ENCODE measurements at regions not wholly inside any gene's neighbourhood (a gene's known extent, or its start where the extent isn't known, plus 50 kb on each side); places are given as distances from the start of the nearest gene placed in this dataset.

DNA sequence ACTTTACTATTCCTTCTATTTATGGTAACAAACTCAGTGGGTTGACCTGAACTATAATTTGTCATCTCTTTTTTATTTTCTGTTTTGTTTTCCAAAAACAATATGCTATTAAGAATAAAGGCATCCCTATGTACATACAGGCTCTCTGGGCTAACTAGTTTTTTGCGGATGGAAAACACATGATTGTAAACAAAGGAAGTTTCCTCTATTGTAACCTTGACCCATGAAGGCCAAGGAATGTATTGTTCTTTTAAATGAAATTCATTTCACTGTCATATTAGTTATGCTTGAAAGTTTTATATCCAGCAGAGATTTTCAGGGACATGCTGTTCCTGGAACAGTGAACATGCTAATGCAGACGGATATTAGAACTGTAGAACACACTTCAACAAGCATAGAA is 705.0 kb upstream of the SEL1L start:
- TF ChIP-seq JUND (IDR thresholded peaks at IDR 0.05; ENCODE audit: low read depth) = no peak
- no peak for DNase-seq (ENCODE audit: low read depth in 1 of 2, low spot score in 1 of 2)
- in situ Hi-C loops (cut with HindIII; ENCODE audit: low pct_unique_long_range_greater_than_20kb, low sequenced_read_pairs) = no loop called here

DNA sequence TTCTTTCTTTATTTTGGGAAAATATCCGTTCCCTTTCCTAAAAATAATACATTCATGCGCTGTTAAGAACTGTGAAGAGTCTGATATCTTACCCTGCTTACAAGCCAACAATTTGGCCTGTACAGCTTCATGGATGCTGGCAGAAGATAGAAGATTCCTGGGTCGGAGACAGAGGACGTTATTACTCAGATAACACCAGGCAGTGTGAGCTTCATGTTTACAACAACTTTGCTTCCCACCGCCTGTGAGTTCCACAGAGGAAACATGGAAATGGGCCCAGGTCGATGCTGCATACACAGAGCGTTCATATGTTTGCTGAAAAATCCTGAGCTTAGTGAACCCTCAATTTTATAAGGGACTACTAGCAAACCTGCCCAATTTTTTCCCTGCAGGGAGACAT is 705.6 kb upstream of the SEL1L start:
- no peak for DNase-seq (ENCODE audit: low read depth in 1 of 2, low spot score in 1 of 2)
- in situ Hi-C loops (cut with HindIII; ENCODE audit: low pct_unique_long_range_greater_than_20kb, low sequenced_read_pairs) = no loop called here
- no peak for TF ChIP-seq JUND (IDR thresholded peaks at IDR 0.05; ENCODE audit: low read depth)

DNA sequence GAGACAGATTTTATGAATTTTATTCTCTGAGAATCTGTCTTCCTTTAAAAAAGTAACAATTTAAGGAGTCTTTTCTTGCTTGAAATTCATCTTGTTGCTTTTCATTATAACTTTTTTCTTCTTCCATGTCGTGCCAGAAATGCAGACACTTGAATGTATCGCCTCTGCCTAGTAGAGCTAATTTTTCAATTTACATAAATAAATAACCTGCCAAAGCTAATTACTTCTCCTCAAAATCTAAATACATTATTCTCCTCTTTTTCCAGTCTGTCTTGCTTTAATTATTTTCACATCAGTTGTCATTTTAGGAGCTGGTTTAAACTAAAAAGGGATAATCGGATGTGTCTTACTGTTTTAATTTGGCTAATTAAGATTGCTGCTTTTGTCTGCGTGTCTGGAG is 711.1 kb upstream of the SEL1L start:
- no peak for TF ChIP-seq JUND (IDR thresholded peaks at IDR 0.05; ENCODE audit: low read depth)
- DNase-seq (ENCODE audit: low read depth in 1 of 2, low spot score in 1 of 2) = no peak
- in situ Hi-C loops (cut with HindIII; ENCODE audit: low pct_unique_long_range_greater_than_20kb, low sequenced_read_pairs) = no loop called here

DNA sequence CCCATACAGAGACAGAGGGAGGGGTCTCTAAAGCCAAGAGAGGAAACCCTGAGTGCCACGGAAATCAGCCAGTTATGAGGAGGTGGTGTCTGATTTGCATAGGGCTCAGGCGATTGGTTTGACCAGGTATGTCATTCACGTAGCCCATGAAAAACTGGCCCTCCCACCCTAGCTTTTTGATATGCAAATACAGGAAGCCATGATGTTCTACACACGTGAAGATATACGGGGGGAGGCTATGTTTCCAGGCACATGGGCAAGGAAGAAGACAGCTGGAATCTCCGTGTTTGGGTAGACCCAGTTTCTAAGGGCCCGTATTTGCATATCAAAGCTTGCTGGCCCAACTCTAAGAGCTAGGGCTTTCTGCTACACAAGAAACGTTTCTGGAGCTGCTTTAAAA is 717.8 kb upstream of the SEL1L start:
- in situ Hi-C loops (cut with HindIII; ENCODE audit: low pct_unique_long_range_greater_than_20kb, low sequenced_read_pairs) = no loop called here
- TF ChIP-seq JUND (IDR thresholded peaks at IDR 0.05; ENCODE audit: low read depth) = no peak
- peak; percentile 2 to 82 for DNase-seq (ENCODE audit: low read depth in 1 of 2, low spot score in 1 of 2)

DNA sequence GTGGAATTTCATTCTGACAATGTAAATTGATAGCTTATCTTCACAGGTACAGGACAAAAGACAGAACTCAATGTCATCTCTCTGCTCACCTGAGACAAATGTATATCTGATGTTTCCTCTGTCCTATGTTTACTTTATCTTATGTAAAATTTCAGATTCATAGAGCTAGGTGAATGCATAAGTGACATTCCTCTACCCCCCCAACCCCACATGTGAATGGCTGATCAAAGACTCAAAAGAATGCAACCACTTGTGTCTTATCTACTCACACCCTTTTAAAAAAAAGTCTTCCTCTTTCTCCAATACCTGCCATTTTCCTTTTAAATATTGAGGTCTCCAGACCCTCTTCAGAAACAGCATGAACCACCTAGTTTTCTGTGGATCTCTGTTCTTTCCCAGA is 736.6 kb upstream of the SEL1L start:
- no peak for TF ChIP-seq JUND (IDR thresholded peaks at IDR 0.05; ENCODE audit: low read depth)

DNA sequence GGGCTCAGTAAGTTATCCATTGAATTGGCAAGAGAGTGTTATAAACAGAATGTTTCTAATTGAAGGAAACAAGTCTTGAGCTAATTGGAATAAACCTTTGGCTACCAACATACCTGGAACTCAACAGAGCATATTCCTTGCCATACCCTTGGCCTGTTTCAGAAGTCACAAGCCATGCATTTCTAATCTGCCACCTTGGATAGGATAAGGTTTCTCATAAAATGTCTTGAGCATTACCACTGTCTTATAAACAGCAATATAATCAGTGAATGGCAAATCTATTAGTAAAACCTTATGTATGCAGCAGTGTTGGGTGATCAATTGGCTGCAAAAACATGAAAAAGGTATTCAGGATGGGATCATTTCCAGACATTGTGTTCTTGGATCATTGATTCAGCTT is 765.2 kb upstream of the SEL1L start:
- in situ Hi-C loops (cut with HindIII; ENCODE audit: low pct_unique_long_range_greater_than_20kb, low sequenced_read_pairs) = no loop called here
- no peak for TF ChIP-seq JUND (IDR thresholded peaks at IDR 0.05; ENCODE audit: low read depth)
- DNase-seq (ENCODE audit: low read depth in 1 of 2, low spot score in 1 of 2) = no peak

More for the DNA sequence above, 736.6 kb upstream of the SEL1L start:
- no peak for DNase-seq (ENCODE audit: low read depth in 1 of 2, low spot score in 1 of 2)
- in situ Hi-C loops (cut with HindIII; ENCODE audit: low pct_unique_long_range_greater_than_20kb, low sequenced_read_pairs) = no loop called here

DNA sequence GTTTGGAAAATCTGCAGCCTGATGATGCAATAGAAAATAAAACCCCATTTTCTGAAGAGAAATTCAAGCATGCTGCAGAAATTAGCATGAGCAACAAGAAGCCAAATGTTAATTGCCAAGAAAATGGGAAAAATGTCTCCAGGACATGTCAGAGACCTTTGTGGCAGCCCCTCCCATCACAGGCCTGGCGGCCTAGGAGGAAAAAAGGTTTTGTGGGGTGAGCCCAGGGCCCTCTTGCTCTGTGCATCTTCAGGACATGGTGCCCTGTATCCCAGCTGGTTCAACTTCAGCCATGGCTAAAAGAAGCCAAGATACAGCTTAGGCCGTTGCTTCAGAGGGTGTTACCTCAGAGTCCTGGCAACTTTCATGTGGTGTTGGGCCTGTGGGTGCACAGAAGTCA is 775.5 kb upstream of the SEL1L start:
- no peak for TF ChIP-seq JUND (IDR thresholded peaks at IDR 0.05; ENCODE audit: low read depth)
- in situ Hi-C loops (cut with HindIII; ENCODE audit: low pct_unique_long_range_greater_than_20kb, low sequenced_read_pairs) = no loop called here
- no peak for DNase-seq (ENCODE audit: low read depth in 1 of 2, low spot score in 1 of 2)

DNA sequence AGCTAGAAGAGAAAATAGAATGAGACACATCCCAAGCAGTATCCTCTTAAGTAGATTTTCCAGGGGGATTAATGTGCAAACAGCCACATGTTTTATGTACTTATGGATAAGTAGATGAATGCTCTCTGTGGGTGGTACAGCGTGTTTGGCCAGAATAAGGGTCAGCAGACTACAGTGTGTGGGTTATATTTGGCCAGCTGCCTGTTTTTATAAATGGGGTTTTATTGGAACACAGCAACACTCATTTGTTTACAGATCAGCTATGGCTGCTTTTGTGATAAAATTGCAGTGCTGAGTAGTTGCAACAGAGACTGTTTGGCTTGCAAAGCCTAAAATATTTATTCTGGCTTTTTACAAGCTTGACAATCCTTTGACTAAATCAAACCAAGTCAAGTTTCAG is 780.2 kb upstream of the SEL1L start:
- peak in 1 of 2 experiments; percentile 6 for DNase-seq (ENCODE audit: low read depth in 1 of 2, low spot score in 1 of 2)
- in situ Hi-C loops (cut with HindIII; ENCODE audit: low pct_unique_long_range_greater_than_20kb, low sequenced_read_pairs) = no loop called here
- no peak for TF ChIP-seq JUND (IDR thresholded peaks at IDR 0.05; ENCODE audit: low read depth)

DNA sequence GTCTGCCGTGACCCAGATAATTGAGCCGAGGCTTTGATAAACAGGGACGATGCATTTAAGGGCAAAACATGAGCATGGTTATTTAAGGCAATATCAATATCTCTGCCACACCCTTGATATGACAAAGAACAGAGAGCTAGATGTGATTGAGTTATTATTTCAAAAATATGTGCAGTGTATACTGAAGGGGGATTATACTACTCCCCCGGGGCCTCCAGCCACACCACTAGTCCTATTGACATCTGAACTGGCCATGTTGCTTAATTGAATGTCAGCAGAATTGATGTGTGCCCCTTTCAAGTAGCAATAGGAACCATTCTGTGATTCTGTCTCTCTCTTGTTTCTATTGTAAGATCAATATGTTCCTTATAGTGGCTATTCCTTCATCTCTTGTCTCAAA is 794.8 kb upstream of the SEL1L start:
- DNase-seq (ENCODE audit: low read depth in 1 of 2, low spot score in 1 of 2) = no peak
- in situ Hi-C loops (cut with HindIII; ENCODE audit: low pct_unique_long_range_greater_than_20kb, low sequenced_read_pairs) = no loop called here
- no peak for TF ChIP-seq JUND (IDR thresholded peaks at IDR 0.05; ENCODE audit: low read depth)

DNA sequence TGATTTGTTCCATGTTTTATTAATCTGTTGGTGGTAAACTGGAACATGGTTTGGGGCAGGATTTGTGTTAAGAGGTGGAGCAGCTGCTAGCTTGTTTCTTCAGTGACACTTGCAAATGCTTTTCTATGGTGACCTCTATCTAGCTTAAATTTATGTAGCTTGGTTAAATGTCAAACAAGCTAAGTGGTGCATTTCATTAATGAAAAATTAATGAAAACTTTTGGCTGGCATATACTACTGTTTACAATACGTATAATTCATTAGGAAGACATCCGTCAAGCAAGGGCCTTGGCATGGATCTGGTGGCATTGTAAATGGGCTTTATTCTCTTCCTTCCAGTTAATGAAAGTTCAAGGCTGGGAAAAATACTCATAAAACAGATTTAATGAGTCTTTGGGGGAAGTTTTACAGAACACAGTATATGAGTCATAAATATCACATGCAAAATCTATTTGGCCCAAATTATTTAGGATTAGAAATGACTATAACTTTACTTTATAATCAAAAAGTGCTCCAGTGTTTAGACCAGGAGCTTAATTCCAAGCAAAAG is 807.7 kb upstream of the SEL1L start:
- TF ChIP-seq JUND (IDR thresholded peaks at IDR 0.05; ENCODE audit: low read depth) = no peak
- in situ Hi-C loops (cut with HindIII; ENCODE audit: low pct_unique_long_range_greater_than_20kb, low sequenced_read_pairs) = no loop called here
- no peak for DNase-seq (ENCODE audit: low read depth in 1 of 2, low spot score in 1 of 2)

DNA sequence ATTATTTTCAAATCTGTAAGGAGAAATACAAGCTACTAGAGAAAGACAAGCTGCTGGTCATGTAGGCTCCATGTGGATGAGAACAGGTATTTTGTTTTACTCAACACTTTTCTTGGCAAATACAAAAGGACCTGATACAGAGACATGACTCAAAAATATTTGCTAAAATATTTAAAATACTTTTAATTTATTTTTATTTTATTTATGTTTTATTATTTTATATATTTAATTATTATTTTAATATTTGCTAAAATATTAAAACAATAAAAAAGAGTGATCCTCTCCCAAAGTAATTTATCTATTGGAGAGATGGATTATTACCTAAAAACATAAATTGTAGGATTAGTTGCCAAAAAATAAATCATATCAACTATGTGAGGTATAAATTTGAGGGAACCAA is 808.9 kb upstream of the SEL1L start:
- no peak for DNase-seq (ENCODE audit: low read depth in 1 of 2, low spot score in 1 of 2)
- TF ChIP-seq JUND (IDR thresholded peaks at IDR 0.05; ENCODE audit: low read depth) = no peak
- in situ Hi-C loops (cut with HindIII; ENCODE audit: low pct_unique_long_range_greater_than_20kb, low sequenced_read_pairs) = no loop called here

DNA sequence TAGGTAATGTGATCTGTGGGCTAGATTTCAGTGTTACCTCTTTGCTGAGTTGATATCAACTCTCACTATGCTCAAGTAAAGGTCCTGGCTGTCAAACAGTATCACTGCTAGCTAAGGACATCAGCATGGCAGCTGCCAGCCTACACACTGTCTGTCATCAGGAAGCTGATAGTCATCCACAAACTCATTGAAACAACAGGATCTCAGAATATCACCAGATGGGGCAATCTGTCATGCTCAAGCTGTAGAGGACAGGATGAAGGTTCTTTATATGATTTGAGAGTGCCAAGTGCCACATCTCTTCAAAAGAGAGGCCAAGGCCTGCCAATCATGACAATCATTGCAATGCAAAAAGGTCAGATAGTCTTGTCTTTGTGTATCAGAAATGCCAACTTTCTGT is 811.5 kb upstream of the SEL1L start:
- TF ChIP-seq JUND (IDR thresholded peaks at IDR 0.05; ENCODE audit: low read depth) = no peak
- DNase-seq (ENCODE audit: low read depth in 1 of 2, low spot score in 1 of 2) = no peak
- in situ Hi-C loops (cut with HindIII; ENCODE audit: low pct_unique_long_range_greater_than_20kb, low sequenced_read_pairs) = no loop called here

DNA sequence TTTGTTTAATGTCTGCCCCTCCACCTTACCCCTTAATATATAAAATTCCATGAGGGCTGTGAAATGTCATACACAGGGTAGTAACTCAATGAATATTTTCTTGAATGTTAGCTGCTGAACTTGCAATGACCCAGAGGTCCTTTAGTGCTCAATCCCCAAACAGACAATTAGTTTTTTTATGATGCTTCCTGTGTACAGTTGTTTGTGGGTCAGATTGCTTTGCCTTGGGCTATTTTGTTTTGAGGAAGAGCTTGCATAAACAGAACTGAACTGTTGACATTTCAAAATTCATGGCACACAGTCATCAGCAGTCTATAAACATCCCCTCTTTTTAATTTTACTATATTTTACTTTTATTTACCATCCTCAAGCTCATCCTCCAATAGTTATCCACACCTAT is 820.5 kb upstream of the SEL1L start:
- in situ Hi-C loops (cut with HindIII; ENCODE audit: low pct_unique_long_range_greater_than_20kb, low sequenced_read_pairs) = no loop called here
- DNase-seq (ENCODE audit: low read depth in 1 of 2, low spot score in 1 of 2) = peak in 1 of 2 experiments; percentile 73
- no peak for TF ChIP-seq JUND (IDR thresholded peaks at IDR 0.05; ENCODE audit: low read depth)

DNA sequence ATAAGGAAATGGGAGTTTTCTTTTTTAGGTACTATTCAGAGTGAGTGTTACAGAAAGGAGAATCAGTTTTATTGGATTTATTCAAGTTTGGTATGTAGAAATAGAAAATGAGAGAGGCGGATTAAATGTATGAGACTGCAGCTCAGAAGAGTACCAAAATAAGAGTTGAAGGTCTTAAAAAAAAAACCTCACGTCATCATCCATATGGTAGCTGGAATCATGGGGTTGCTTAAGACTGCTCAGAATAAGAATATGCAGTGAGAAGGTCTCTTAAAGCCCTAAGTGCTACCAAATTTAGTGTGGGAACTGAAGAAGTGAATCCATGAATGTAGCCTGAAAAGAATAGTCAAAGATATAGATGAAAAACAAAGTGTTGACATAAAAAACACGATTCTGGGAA is 825.5 kb upstream of the SEL1L start:
- no peak for DNase-seq (ENCODE audit: low read depth in 1 of 2, low spot score in 1 of 2)
- in situ Hi-C loops (cut with HindIII; ENCODE audit: low pct_unique_long_range_greater_than_20kb, low sequenced_read_pairs) = no loop called here
- TF ChIP-seq JUND (IDR thresholded peaks at IDR 0.05; ENCODE audit: low read depth) = no peak

Measured in T47D (cell line).